GM23248 (cell line): ENCODE measurements at regions not wholly inside any gene's neighbourhood (a gene's known extent, or its start where the extent isn't known, plus 50 kb on each side); places are given as distances from the start of the nearest gene placed in this dataset.

Experiments
- DNase-seq: peaks from one replicate; pipeline ENCODE4 v3.0.0-alpha.2; 2015
- H2AFZ ChIP-seq: fragments of 200-600 bp; sonication (generic); 2 replicates; pipeline ENCODE4 v1.6.1; 2016; ENCODE audit warnings: antibody characterized with exemption
- H3F3A ChIP-seq: fragments of 200-600 bp; sonication (generic); 2 replicates; pipeline ENCODE4 v1.6.1; 2016; ENCODE audit warnings: mild to moderate bottlenecking, antibody characterized with exemption, mixed run types; ENCODE audit not compliant: insufficient read depth
- H3K27ac ChIP-seq: fragments of 200-600 bp; sonication (generic); 2 replicates; pipeline ENCODE4 v1.5.1; 2016; ENCODE audit warnings: mild to moderate bottlenecking
- H3K27me3 ChIP-seq: fragments of 200-600 bp; sonication (generic); replicated peaks from 2 replicates; pipeline ENCODE4 v1.6.1; 2016; ENCODE audit warnings: mild to moderate bottlenecking; ENCODE audit not compliant: insufficient read depth
- H3K36me3 ChIP-seq: fragments of 200-600 bp; sonication (generic); 2 replicates; pipeline ENCODE4 v1.6.1; 2016; ENCODE audit warnings: low read depth, mild to moderate bottlenecking
- H3K4me1 ChIP-seq: fragments of 200-600 bp; sonication (generic); 2 replicates; pipeline ENCODE4 v1.6.1; 2016; ENCODE audit warnings: mild to moderate bottlenecking; ENCODE audit not compliant: insufficient read depth
- H3K4me2 ChIP-seq: fragments of 200-600 bp; sonication (generic); one replicate; pipeline ENCODE4 v1.6.1; 2016; ENCODE audit warnings: mild to moderate bottlenecking; ENCODE audit not compliant: unreplicated experiment
- H3K4me3 ChIP-seq: fragments of 200-600 bp; sonication (generic); 2 replicates; pipeline ENCODE4 v1.5.1; 2016; ENCODE audit warnings: mild to moderate bottlenecking
- H3K79me2 ChIP-seq: fragments of 200-600 bp; sonication (generic); 2 replicates; pipeline ENCODE4 v1.6.1; 2016; ENCODE audit warnings: mild to moderate bottlenecking; ENCODE audit not compliant: insufficient read depth
- H3K9ac ChIP-seq: fragments of 200-600 bp; sonication (generic); 2 replicates; pipeline ENCODE4 v1.6.1; 2016; ENCODE audit warnings: mild to moderate bottlenecking
- H3K9me2 ChIP-seq: fragments of 200-600 bp; sonication (generic); 2 replicates; pipeline ENCODE4 v1.6.1; 2016; ENCODE audit warnings: mixed run types, mild to moderate bottlenecking, moderate library complexity; ENCODE audit not compliant: insufficient read depth
- H3K9me3 ChIP-seq: fragments of 200-600 bp; sonication (generic); one replicate; pipeline ENCODE4 v1.6.1; 2017; ENCODE audit warnings: low read depth
- H4K20me1 ChIP-seq: fragments of 200-600 bp; sonication (generic); 2 replicates; pipeline ENCODE4 v1.6.0; 2016; ENCODE audit not compliant: insufficient read depth
- EZH2 ChIP-seq: fragments of 200-600 bp; sonication (generic); IDR thresholded peaks from 2 replicates; pipeline ENCODE4 v1.6.1; 2018; ENCODE audit warnings: antibody characterized with exemption, mild to moderate bottlenecking; ENCODE audit not compliant: insufficient read depth, poor library complexity, severe bottlenecking
- EZH2phosphoT487 ChIP-seq: fragments of 200-600 bp; sonication (generic); IDR thresholded peaks from 2 replicates; pipeline ENCODE4 v1.6.1; 2018; ENCODE audit warnings: antibody characterized with exemption, moderate library complexity, mild to moderate bottlenecking, low read depth; ENCODE audit not compliant: insufficient read depth
- WGBS, 2 experiments: methylation state at CpG; one replicate each; pipeline ENCODE4 v1.1.6; 2015 to 2017; ENCODE audit warnings: low lambda C conversion rate in 2 of 2, low coverage in 1 of 2; ENCODE audit errors: missing lambda C conversion rate in 2 of 2; 5-methylcytosine and 5-hydroxymethylcytosine counted together
- in situ Hi-C: fragments of 300-500 bp; cut with MboI; formaldehyde crosslinking; loops from 2 replicates; pipeline ENCODE4 v1.15.0; 2020

DNA sequence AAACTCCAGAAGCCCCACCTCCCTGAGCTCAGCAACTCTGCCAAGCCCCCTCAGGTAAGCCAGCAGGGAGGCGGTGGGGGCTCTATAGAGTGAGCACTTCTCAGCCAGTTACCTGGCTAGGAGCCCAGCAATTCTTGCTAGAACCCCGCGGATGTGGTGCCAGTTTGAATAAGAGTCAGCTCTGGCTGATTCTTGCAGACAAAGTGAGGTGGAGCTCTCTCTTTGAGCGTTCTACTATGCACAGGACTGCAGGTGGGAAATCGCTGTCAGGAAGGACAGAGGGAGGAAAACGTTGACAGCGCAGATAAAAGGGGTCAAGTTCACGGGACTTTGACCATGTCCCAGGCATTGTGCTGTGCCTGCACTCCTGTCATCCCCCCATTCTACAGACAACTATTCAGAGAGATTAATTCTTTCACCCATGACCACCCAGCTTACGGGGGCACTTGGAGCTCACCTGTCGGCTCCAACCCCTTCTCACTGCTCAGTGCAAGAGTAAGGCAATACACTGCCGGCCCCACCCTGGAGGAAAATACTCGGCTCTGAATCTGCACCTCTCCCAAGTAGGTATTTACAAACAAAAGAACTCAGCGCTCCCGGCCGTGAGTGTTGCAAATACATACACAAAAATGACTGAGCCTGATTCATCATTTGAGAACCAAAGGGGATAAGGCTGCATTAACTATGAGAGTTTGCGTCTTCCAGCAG lies 92.9 kb downstream of the ANKRD60 start:
- H3K4me1 ChIP-seq = peaks cover 30% of the 10 kb centered on the region
- 12 to 13% methylated on average over 16 of the region's 16 CpGs for WGBS, 2 experiments
- H3K4me2 ChIP-seq = peak overlapping the region; percentile 11

GRCh38 chr20:58133020-58133808 lies 95.2 kb downstream of the ANKRD60 start:
- no peak overlapping the region for H3K4me3 ChIP-seq
- H2AFZ ChIP-seq = no peak overlapping the region
- peak; percentile 36 for DNase-seq
- in situ Hi-C loops = no loop called here
- no peak for TF ChIP-seq EZH2
- H3F3A ChIP-seq = peaks cover 22% of the 10 kb centered on the region; the same call in 1 of the 2 replicates
- no peak overlapping the region for H3K9ac ChIP-seq
- H3K4me1 ChIP-seq = peaks cover 33% of the 10 kb centered on the region
- no peak overlapping the region for H3K27ac ChIP-seq
- H4K20me1 ChIP-seq = no peaks in the 10 kb centered on the region
- 38 to 40% methylated on average over 9 of the region's 9 CpGs for WGBS, 2 experiments
- 0 out of 2 replicates have a peak, but pooled peaks cover 5% of the 10 kb centered on the region for H3K27me3 ChIP-seq
- no peaks in the 10 kb centered on the region for H3K9me2 ChIP-seq
- no peaks in the 10 kb centered on the region for H3K9me3 ChIP-seq
- H3K79me2 ChIP-seq = no peaks in the 10 kb centered on the region
- H3K36me3 ChIP-seq = no peaks in the 10 kb centered on the region
- H3K4me2 ChIP-seq = no peak overlapping the region

More for the DNA sequence above, 92.9 kb downstream of the ANKRD60 start:
- Histone ChIP-seq H3K27ac (no peak overlapping the region), H3K4me3 (peak overlapping the region; percentile 11; the same call in 1 of the 2 replicates), H3K79me2 (no peaks in the 10 kb centered on the region), H3K9ac (no peak overlapping the region), H3F3A (peaks cover 22% of the 10 kb centered on the region; the same call in 1 of the 2 replicates), H3K36me3 (no peaks in the 10 kb centered on the region), H3K27me3 (peaks cover 9% of the 10 kb centered on the region), H4K20me1 (no peaks in the 10 kb centered on the region), H3K9me2 (no peaks in the 10 kb centered on the region), H3K9me3 (no peaks in the 10 kb centered on the region), H2AFZ (no peak overlapping the region)
- DNase-seq = peak; percentile 70
- in situ Hi-C loops = no loop called here
- TF ChIP-seq EZH2 (no peak), EZH2phosphoT487 (no peak)

GRCh38 chr20:58131551-58132142 lies 96.8 kb downstream of the ANKRD60 start:
- TF ChIP-seq EZH2phosphoT487 (no peak), EZH2 (no peak)
- Histone ChIP-seq H4K20me1 (no peaks in the 10 kb centered on the region), H2AFZ (0 out of 2 replicates have a peak overlapping the region, but pooled peaks have one; percentile 12), H3K9ac (peak overlapping the region; percentile 24), H3K27ac (peak overlapping the region; percentile 27), H3K27me3 (no peaks in the 10 kb centered on the region), H3K79me2 (no peaks in the 10 kb centered on the region), H3K4me1 (peaks cover 42% of the 10 kb centered on the region), H3K4me2 (peak overlapping the region; percentile 74), H3K9me2 (no peaks in the 10 kb centered on the region), H3K4me3 (peak overlapping the region; percentile 44), H3K36me3 (no peaks in the 10 kb centered on the region), H3F3A (peaks cover 27% of the 10 kb centered on the region; the same call in 1 of the 2 replicates), H3K9me3 (no peaks in the 10 kb centered on the region)
- peak; percentile 75 for DNase-seq
- WGBS, 2 experiments = 6% methylated on average over 8 of the region's 8 CpGs
- in situ Hi-C loops = no loop called here

DNA sequence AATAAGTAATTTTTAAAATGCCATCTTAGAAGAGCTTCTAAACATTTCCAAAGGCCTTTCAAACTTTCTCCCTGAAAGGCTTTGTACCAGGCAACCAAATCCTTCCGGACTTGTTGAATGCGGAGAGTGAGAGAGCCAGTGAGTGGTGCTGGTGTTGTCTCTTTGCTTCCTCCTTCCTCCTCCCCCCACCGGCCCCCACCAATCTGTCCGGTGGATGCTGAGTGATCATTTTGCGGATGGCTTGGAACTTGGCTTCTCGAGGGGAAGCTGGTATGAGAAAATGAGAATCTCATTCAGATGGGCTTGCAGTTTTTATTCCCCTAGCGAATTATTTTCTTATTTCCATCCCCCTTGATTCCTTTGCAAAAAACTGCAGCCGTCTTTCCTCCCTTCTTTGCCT lies 97.3 kb downstream of the ANKRD60 start:
- H2AFZ ChIP-seq = peak overlapping the region; percentile 12; the same call in 1 of the 2 replicates
- peak overlapping the region; percentile 24 for H3K9ac ChIP-seq
- no peaks in the 10 kb centered on the region for H3K79me2 ChIP-seq
- peaks cover 39% of the 10 kb centered on the region for H3K4me1 ChIP-seq
- no peaks in the 10 kb centered on the region for H4K20me1 ChIP-seq
- H3K4me3 ChIP-seq = peak overlapping the region; percentile 44
- H3K36me3 ChIP-seq = no peaks in the 10 kb centered on the region
- no peaks in the 10 kb centered on the region for H3K9me3 ChIP-seq
- DNase-seq = peak; percentile 46
- peaks cover 27% of the 10 kb centered on the region; the same call in 1 of the 2 replicates for H3F3A ChIP-seq
- no peak for TF ChIP-seq EZH2
- TF ChIP-seq EZH2phosphoT487 = no peak
- WGBS, 2 experiments = 20 to 23% methylated on average over 8 of the region's 8 CpGs
- no peaks in the 10 kb centered on the region for H3K9me2 ChIP-seq
- in situ Hi-C loops = no loop called here
- H3K27me3 ChIP-seq = no peaks in the 10 kb centered on the region
- H3K4me2 ChIP-seq = peak overlapping the region; percentile 74
- peak overlapping the region; percentile 27 for H3K27ac ChIP-seq
